ENCODE measurements at regions not wholly inside any gene's neighbourhood (a gene's known extent, or its start where the extent isn't known, plus 50 kb on each side); places are given as distances from the start of the nearest gene placed in this dataset.
A peak's percentile ranks its signal among the peaks of the same experiment; 100 is the strongest.

DNA sequence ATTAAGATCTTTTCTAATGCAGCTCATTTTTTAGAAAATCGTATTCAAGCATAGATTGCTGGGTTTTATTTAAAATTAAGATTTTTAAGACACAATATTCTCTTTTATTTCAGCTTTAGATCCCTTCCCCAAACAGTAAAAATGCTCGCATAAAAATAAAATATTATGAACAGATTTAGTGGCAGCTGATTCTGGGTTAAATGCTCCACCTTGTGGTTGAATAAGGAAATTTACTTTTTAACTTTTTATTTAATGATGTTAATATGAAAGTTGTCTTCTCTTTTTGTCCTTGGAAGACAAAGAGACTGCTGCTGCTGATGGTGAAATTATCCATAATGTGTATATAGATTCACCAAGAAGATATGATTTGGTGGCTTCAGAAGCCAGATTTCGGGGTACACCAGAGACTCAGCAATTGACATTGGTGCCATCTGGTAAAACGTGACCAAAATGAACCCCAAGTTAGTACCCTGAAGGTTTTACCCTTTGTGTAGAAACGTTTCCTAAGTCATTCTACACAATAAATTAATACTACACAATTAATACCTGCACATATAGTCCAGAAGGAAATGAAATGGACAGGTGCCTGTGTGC lies 128.0 kb downstream of the ADAMTS1 start:
- TF ChIP-seq, protein P1, sequence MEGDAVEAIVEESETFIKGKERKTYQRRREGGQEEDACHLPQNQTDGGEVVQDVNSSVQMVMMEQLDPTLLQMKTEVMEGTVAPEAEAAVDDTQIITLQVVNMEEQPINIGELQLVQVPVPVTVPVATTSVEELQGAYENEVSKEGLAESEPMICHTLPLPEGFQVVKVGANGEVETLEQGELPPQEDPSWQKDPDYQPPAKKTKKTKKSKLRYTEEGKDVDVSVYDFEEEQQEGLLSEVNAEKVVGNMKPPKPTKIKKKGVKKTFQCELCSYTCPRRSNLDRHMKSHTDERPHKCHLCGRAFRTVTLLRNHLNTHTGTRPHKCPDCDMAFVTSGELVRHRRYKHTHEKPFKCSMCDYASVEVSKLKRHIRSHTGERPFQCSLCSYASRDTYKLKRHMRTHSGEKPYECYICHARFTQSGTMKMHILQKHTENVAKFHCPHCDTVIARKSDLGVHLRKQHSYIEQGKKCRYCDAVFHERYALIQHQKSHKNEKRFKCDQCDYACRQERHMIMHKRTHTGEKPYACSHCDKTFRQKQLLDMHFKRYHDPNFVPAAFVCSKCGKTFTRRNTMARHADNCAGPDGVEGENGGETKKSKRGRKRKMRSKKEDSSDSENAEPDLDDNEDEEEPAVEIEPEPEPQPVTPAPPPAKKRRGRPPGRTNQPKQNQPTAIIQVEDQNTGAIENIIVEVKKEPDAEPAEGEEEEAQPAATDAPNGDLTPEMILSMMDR (IDR thresholded peaks at IDR 0.05), result peak; percentile 74
- TF ChIP-seq EZH2 (IDR thresholded peaks at IDR 0.05), result no peak
